HG02571 (cell line): ENCODE measurements at regions not wholly inside any gene's neighbourhood (a gene's known extent, or its start where the extent isn't known, plus 50 kb on each side); places are given as distances from the start of the nearest gene placed in this dataset.
A peak's percentile ranks its signal among the peaks of the same experiment; 100 is the strongest.
"Not testable (repeated sequence)": the region's sequence is repeated elsewhere in the genome, so short reads cannot be mapped to it uniquely, and the experiment has no call there.

Source experiments
- ATAC-seq: cut with Tn5 transposase; IDR thresholded peaks from one replicate; pipeline ENCODE4 v1.9.1; 2021; ENCODE audit warnings: mild to moderate bottlenecking, moderate library complexity; ENCODE audit not compliant: unreplicated experiment

DNA sequence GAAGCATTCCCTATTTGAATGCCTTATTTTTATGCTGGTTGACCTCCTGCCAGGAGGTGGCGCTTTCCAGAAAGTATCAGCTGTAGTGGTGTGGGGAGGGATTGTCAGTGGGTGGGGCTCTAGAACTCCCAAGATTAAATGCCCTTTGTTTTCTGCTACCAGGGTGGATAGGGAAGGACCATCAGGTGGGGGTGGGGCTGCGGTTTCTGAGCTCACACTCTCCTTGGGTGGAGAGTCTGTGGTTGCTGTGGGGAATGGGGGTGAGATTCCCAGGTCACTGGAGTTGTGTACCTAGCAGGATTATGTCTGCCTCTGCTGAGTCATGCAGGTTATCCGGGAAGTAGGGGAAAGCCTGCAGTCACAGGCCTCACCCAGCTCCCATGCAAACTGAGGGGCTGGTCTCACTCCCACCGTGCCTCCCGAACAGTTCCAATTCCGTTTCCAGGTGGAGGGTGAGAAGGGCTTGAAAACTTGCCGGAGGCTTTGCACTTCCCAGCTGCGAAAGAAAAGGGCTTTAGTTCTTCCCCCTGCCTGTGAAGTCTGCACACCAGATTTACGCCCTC, 68.3 kb downstream of the ALG10B start:
- no peak for ATAC-seq

DNA sequence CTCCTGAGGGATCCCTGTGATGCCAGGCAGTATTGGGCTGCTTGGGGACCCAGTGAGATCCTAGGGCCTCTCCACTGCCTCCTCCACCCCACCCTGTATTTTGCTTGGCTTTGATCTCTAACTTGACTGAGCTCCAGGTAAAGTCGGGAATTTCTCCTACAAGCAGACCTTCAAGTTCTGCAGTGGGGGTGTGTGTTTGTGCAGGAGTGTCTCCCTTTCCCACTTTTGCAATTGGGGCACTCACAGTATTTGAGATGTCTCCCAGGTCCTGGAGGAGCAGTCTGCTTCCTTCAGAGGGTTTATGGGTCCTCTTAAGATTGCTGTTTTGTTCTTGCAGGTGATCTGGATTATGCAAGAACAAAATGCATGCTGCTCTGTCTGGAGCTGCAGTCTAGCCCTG, 68.9 kb downstream of the ALG10B start:
- ATAC-seq: no peak

DNA sequence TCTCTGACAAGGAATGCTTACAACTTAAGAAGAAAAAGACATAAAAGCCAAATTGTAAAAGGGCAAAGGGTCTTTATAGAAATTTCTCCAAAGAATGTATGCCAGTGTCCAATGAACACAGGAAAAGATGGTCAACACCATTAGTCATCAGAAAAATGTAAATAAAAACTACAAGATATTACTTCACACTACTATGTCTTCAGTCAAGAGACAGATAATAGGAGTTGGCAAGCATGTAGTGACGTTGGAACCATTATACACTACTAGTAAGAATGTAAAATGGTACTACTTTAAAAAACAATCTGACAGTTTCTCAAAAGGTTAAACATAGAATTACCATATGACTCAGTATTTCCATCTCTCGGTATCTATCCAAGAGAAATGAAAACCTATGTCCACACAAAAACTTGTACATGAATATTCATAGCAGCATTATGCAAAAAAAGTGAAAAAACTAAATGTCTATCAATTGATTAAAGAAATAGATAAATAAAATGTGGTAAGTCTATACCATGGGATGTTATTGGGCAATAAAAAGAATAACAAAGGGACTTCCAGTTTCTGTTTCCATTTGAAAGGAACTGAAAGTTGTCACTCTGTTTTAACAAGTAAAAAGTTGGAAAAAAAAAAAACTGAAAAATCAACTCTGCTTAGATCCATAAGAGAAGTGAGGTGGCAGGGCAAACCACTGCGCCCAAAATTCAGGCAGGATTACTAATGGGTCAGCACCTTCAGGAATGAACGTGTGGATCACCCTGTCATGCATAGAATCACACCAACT, 69.8 kb downstream of the ALG10B start:
- ATAC-seq: peak; percentile 67

DNA sequence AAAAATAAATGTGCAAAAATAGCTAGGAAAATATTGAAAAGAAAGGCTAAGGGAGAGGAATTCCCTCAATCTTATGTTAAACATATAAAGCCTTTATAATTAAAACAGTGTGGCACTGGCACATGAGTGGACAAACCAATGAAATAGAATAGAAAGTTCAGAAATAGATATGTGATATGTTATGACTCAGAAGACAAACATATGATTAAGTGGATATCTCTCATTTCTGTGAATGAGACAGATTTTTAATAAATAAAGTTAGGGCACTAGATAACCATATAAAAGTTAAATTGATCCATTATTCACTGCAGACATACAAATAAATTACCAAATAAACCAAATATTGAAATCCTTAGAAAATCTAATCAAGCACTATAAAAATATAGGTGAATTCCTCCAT, 73.0 kb downstream of the ALG10B start:
- ATAC-seq: no peak

DNA sequence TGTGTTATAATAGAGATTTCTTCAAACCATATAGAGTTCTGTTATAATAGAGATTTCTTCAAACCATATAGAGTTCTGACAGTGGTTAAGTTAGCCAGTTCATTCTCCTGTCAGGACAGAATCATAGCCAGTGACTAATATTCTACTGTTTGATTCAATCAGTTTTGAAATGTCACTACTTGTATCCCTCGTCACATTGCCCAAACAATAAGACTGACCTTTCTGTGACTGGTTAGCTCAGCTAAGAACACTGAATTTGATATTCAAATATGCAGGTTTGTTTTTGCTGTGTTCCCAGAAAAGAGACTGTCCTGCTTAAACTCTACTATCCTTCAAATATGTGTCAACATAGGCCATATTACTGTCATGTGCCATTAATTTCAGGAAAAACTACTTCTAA, 74.4 kb downstream of the ALG10B start:
- ATAC-seq: no peak

DNA sequence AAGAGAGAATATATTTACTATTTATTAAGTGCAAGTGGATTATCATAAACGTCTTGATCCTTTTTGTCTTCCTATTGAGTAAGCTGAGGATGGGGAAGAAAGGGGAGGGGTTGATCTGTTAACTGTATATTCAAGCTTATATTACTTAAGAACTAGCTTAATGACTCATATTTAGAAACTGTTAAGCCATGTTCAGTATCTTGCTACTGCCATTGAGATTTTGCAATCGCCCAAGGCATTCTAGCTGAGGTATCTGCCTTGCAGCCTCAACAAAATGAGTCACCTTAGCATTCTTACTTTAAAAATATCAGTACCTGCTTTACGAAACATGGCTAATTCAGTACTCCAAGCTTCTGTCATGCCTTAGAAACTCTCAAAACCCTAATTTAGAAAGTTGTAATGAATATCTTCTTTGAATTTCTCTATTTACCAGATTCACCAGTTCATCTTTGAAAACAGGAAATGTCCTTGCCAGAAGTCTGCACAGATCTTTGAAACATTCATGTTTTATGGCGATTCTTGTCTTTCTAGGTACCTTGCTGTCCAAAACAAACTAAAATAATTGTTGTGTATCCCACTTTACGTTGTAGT, 76.1 kb downstream of the ALG10B start:
- no peak for ATAC-seq

DNA sequence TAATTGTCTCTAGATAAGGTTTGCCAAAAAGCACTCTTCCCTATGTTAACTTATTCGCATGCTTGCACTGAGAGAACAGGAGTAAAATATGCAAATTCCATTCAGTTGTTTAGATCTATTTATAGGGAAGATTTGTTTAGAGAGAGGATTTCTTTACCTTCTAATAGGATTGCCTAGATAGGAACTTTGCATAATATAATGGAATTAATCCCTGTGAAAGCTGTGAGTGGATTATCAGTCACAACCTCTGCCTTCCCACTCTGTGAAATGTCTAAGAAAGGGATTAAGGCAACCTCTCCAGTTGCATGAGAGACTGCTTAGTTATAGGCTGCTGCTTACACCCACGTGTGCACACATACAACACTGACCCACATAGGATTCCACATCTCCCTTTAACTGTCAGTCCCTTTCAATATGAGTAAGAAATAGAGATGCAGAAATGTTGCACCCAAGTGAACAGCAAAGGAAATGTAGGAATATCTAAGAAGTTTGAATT, 83.2 kb downstream of the ALG10B start:
- no peak for ATAC-seq

DNA sequence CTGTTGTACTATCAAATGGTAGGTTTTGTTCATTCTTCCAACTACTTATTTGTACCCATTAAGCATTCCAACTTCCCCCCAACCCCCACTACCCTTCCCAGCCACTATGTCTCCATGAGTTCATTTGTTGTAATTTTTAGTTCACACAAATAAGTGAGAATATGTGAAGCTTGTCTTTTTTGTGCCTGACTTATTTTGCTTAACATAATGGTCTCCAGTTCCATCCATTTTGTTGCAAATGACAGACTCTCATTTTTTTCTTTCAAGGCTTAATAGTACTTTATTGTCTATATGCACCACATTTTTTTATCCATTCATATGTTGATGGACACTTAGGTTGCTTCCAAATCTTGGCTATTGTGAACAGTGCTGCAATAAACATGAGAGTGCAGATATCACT, 86.2 kb downstream of the ALG10B start:
- ATAC-seq: no peak

DNA sequence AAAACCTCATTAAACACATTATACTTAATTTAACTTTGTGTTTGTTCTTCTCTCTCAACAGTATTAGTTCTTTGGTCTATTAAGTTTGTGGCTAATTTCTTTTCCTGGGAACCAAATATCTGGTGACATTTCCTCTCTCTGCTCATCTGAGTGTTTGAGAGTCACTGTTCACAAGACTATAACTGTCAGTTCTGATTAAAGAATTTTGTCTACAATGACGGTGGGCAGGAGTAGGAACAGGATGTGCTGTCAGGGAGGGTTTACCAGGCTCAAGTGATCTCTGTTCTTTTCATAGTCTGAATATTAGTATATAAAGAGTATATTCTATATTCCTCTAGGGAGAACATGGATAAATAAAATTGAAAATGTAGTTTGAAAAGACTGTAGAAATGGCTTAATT, 92.9 kb downstream of the ALG10B start:
- no peak for ATAC-seq

DNA sequence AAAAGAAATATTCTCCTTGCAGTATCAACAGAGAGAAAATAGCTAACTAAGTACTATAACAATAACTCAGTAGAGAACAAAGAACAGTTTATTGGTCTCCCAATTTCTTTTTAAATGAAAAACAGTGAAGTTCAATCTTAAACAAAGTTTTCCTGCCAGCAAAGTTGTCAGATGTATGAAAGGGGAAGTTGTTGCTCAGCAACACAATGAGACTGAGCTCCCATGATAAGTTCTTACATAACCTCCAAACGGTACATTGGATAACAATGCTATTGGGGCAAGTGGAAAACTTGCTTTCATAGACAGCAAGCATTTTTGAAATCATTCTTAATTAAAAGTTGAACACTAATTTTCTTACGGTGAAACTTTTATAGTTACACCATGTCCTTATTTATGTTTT, 94.9 kb downstream of the ALG10B start:
- no peak for ATAC-seq

DNA sequence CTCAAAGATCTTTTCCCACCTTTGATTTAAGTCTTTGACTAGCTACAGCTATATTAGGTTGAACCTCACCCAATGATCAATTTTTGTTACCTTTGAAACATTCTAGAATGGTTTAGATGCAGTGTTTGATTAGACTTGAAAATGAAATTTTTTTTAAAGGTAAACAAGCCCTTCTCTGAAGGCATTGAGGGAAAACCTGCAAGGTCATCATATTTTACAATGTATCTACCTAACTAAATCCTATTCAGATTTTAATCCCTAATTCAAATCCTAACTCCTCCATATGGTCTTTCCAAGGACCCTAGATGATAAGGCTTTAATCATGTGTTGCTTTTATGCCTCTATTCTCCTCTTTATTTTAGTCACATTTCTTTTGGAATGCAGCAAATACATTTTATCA, 95.4 kb downstream of the ALG10B start:
- no peak for ATAC-seq

DNA sequence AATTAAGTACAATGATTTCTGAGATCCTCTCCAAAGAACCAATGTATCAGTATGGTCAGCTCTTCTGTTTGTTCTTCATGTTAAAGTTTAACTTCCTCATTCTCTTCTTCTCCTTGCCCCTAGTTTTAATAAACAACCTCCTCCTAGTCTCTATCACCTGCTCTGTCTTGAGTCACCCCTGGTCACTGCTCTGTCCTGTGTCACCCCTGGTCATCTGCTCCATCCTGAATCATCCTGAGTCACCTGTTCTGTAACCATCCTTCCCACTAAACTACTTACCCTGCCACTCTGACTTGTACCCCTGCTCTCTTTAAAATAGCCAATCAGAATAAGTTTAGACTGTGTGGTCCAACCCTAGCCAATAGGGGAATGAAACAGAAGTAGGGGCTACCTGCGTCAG, 100.5 kb downstream of the ALG10B start:
- no peak for ATAC-seq

DNA sequence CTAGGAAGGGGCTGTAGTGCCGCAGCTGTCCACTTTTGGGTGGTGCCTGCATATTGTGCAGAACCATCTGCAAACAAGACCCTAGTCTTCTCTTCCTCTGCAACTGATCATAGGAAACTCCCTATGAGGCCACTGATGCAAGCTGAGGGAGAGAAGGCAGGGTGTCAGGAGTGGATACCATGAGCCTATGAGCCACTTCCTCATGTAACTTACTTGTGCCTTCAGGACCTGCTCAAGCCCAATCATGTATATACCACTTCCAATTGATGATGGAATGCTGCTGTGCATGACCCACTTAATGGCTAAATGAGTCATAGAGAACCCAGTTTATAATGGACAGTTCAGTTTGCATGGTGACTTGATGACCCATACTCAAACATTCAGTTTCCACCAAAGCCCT, 107.9 kb downstream of the ALG10B start:
- ATAC-seq: no peak

DNA sequence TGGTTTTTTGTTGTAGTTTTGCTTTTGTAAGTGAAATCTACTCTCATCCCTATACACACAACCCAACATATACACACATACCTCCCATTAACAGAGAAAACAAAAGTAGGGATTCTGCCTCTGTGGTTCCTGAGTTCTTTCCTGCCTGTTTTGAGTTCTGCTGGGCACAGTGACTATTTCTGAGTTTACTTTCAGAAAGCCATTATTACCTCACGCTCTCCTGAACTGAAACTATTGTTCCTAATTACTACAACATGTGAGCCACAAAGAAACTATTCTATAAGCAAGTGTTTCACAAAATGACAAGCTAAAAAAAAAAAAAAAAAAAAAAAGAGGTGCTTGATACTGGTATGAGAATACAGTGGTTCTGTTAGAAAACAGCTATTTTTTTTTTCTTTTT, 110.9 kb downstream of the ALG10B start:
- ATAC-seq: no peak

DNA sequence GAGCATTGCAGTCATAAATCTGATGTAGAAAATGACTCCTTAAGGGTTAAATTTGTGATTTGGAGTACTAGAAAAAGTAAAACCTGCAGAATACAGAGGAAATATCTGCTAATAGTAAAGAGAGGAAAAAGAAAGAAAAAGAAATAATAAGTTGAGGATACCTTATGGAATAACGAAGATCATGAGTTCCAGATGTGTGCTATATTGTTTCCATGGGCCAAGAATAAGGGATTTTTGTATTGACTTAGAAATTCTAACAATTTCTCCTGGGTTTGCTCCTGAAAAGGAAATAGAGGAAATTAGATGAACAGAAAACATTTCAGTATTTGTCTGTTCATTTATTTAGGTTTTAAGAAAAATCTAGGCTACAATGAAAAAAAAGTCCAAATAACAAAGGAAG, 115.3 kb downstream of the ALG10B start:
- no peak for ATAC-seq

DNA sequence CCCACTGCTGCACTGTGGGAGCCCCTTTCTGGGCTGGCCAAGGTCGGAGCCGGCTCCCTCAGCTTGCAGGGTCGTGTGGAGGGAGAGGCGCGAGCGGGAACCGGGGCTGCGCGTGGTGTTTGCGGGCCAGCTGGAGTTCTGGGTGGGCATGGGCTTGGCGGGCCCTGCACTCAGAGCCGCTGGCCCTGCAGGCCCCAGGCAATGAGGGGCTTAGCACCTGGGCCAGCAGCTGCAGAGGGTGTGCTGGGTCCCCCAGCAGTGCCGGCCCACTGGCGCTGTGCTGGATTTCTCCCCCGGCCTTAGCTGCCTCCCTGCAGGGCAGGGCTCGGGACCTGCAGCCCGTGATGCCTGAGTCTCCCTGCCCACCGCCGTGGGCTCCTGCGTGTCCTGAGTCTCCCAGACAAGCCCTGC, 125.3 kb downstream of the ALG10B start:
- ATAC-seq: not testable (repeated sequence)

DNA sequence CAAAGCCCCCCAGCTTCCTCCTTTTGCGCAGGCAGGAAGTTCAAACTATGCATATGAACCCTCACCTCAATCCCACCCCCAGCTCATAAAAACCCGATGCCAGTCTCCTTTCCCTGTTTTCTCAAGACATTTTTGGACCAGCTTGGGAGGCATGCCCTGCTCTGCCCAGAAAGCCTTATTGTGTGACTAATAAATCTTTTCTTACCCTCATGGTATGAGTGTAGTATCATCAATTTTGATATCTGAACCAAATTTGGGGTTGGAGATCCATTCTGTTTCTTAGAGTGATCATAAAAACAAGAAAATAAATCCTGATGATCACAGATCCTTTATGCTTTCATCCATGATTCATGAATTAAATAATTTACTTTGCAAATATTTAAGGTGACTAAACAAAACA, 128.5 kb downstream of the ALG10B start:
- no peak for ATAC-seq

DNA sequence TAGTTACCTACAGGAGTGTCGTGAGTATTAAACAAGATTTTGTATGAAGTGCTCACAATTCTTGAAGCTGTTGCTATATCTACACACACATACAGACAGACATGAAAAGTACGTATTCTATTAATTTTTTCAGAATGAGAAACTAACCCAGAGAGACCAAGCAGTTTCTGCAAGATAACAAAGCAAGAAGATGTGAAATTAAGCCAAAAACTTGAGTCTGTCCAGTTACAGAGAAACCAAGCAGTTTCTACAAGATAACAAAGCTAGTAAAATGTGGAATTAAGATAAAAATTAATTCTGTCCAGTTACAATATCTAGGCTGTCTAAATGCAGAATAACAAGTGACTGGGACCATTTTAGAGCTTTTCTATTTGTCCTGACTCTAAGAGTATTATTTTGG, 132.4 kb downstream of the ALG10B start:
- ATAC-seq: no peak

DNA sequence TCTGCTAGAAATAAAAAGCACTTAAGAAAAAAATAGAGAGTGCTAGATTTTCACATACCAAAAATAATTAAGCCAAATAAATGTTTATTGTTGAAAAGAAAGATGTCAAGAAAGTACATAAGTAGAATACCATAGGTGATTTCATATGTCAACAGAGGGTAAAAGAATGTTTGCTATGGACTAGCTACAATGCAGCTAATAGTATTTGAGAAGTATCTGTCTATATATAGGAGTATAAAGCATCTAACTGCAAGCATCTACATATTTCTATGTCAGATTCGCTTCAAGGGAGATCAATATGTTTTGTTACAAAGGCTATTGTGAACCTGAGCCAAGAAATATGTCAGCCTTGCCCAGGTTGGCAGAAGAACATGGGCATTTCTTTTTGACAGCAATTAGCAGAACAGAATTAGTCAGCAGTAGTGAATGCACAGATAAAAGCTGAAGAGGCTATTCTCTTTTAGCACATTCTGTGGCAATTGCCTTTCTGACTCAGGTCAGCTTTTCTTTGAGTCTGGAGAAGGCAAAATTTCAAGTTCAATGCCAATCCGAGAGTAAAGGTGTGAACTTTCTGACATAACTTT, 140.1 kb downstream of the ALG10B start:
- ATAC-seq: no peak

DNA sequence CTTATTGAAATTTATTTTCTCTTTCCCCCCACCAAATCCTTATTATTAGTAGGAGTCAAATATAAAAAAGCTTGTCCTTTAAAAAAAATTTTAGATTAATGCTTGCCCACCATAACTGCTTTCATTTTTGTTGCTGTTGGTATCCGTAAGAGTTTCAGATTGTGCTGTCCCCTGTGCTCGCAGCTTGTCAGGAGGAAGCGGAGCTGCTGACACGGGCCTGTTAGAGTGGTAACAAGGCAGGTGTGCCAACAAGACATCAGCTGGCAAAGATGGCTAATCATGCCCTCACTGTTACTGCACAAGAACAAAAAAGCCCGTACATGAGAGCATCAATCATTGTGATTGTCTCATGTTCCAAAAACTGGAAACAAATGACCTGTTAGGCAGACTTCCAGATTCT, 148.4 kb downstream of the ALG10B start:
- ATAC-seq: no peak

DNA sequence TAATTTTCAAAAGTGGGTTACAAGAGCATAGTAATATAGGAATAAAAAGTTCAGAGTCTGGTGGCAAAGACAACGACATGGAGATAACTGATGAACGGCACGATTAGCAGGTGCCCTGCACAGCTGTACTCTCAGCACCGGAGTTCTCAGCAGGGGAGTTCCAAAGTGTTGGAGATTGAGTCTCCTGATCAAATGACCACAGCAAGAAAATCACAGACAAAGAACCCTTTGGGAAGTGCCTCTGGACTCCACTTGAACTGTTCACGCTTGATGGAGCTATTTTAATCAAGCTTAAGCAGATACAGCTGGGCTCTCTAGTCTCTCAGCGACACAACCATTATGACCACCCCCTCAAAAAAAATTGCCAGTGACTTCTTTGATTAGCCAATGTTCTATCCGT, 153.1 kb downstream of the ALG10B start:
- ATAC-seq: no peak
